ENCODE measurements at regions not wholly inside any gene's neighbourhood (a gene's known extent, or its start where the extent isn't known, plus 50 kb on each side); places are given as distances from the start of the nearest gene placed in this dataset.

DNA sequence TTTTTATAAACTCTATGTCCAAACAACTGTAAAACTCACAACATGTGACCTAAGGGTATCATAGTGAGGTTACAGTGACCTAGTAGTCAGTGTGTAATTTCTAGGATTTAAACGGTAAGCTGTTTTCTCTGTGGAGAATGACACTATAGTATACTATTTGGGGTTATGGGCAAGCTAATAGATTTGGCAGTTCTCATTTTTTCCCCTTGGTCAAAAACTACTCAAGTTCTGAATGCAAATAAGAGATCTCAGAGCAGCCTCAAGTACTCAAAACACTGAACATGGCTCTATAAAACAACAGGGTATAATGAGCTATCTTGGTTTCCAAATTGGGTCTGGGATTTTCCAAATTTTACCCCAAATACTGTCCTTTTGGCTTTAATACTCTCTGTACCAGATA lies 88.5 kb upstream of the HMCN1 start:
- DNase-seq, result no peak

DNA sequence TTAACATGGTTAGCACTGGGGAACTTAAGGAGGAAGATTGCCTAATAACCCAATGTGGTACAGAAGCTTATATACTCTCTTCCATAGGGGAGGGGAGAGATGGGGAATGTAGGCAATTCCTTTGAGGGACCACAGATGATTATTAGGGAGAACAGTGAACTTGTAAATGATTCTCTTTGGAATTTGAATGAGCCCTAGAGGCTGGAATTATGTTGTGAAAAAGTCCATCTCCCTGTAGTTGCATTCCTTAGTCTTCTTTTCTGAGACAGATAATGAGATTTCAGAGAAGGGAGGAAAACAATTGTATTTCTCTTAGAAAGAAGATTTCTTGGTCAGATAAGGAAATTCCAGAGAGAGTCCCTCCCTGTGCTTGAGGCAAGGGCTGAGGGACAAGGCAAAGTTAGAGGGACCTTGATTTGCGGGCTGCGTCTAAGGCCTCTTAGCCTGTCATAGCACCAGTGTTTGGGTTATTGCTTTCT lies 89.0 kb upstream of the HMCN1 start:
- no peak for DNase-seq

DNA sequence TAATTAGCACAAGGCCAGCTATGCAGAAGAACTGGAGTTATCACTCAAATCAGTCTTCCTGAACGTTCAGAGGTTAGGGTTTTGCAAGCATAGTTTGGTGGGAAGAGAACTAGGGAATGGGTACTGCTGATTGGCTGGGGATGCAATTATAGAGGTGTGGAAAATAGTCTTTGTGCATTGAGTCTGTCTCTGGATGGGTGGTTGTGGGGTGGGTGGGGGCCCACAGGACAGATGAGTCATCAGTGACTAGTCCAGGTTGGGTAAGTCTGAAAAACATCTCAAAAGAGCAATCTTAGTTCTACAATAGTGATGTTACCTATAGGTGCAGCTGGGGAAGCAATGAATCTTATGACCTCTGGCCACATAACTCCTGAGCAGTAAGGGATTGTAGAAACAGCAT lies 89.7 kb upstream of the HMCN1 start:
- DNase-seq, result peak in 1 of 4 experiments; percentile 20

DNA sequence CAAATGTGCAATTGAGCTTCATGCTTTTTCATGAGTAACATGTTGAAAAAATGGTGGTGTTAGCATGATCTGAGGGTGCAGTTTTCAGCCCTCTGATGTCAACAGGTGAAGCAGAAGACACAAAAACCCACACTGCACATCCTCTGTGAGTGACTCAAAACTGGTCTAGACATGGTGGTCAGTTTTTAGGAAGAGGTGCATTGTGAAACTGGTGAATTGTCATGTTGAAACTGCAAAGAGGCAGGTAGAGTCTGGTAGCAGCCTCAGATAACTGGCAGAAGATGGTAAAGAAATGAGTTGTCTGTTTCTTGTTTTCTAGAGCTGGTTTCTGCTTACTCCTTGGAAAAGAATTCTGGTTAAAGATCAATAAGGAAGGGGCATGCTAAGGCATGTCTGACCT lies 97.3 kb upstream of the HMCN1 start:
- no peak for DNase-seq

DNA sequence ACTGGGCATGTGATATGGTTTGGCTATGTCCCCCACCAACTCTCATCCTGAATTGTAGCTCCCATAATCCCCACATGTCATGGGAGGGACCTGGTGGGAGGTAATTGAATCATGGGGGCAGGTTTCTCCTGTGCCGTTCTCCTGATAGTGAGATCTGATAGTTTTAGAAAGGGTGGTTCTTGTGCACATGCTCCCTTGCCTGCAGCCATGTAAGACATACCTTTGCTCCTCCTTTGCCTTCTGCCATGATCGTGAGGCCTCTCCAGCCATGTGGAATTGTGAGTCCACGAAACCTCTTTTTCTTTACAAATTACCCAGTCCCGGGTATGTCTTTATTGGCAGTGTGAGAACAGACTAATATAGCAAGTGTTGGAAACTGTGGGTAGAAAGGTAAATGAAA lies 99.5 kb upstream of the HMCN1 start:
- no peak for DNase-seq

DNA sequence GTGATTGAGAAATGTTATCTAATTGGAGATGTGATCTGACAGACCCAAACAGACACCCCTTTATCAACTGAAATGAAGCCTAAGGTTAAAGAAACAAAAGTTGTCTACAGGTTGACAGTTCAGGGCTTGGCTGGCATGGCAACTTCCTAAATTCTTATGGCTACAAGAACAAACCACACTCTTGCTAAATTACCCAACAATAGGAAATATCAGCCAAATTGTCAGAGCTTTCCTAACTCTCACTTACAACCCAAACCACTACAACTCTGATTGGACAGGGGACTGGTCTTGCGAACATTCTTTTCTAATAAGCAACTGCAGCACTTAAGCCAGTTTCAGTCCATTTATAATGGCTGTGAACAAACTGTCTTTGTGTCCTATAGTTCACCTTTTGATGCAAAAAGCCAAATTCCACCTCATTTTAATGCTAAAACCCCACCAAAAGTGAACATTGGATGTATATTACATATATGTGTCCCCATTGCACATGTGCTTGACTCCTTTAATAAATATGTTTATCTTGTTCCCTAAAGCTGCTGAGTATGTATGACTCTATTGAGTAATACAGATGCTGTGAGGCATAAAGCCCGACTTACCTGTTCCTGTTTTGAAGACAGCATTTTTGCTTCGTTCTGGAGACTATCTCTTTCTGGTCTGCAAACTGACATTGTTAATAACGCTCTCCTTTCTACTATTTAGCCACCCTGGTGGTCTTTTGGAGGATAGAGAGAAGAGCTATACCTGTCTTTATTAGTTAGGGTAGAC lies 101.3 kb upstream of the HMCN1 start:
- DNase-seq, result peak; percentile 40 to 81 (median 72)

DNA sequence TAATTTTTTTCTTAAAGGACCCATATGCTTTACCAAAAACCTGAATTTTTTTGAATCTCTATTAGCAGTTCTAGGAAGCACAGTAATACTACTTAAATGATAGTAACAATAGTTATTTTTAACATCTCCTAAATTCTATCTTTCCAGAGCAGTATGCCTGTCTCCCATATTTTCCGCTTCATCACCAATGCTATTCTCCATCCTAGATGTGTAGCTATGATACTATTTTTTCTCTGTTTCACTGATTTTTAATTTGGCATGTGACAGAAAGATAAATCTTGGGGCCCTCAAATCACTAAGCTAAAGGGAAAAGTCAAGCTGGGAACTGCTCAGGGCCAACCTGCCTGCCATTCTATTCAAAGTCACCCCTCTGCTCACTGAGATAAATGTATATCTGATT lies 102.3 kb upstream of the HMCN1 start:
- no peak for DNase-seq

DNA sequence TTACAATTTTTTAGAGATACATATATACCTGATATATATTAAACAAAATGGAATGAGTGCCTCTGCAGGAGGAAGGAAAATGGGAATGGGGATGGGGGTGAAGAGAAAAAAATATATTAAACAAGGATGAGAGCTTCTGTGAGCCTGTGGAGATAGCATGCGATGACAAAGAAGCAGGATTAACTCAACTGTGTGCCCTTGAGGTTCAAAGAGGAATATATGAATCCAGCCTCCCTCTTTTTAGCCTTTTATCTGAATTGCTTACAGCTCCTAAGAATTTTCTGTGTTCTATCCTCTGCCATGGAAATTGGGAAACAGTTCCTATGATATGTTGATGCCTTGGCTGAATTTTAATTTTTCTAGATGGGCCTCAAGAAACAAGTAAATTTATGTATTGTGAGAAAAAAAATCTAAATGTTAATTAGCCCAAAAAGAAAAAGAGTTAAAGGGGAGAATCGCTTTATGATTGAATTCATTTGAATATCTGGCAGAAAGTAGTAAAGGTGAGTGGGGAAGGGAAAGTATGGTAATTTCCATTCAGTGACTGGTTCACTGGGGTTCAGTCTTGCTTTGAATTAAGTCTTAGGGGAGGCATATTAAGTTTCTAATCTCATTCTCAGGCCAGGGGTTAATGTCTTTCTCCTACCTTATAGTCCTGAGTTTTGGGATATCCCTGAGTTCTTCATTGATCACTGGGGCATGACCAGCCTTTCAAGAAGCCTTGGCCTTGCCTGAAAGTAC lies 106.3 kb upstream of the HMCN1 start:
- no peak for DNase-seq

DNA sequence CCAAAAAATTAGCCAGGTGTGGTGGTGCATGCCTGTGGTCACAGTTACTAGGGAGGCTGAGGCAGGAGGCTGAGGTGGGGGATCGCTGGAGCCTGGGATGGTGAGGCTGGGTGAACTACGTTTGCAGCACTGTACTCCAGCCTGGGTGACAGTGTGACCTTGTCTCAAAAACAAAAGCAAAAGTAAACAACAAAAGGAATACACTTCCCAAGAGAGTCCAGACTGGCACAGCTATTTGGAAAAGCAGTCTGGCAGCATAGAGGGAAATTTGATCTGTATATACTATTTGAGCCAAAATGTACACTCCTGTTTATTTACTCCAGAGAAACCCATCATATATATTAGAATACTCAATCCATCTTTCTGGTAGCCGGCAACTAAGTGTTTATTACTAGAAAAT lies 107.0 kb upstream of the HMCN1 start:
- no peak for DNase-seq

DNA sequence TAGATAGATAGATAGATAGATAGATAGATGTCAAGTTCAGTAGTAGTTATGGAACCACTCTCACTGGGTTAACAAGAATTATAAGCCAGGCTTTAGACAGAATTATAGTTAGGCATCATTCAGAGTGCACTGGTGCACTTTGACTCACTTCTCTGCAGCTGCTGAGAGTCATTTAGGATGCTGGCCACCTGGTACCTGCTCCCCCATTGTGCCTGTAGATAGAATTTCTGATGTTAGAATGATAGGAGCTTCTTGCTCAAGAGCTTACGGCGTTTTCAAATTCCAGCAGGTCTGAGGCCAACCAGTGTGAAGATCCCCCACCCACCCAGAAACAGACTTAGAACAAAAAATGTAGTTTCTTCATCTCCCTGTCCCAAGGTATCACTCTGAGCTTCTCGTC lies 107.8 kb upstream of the HMCN1 start:
- no peak for DNase-seq

DNA sequence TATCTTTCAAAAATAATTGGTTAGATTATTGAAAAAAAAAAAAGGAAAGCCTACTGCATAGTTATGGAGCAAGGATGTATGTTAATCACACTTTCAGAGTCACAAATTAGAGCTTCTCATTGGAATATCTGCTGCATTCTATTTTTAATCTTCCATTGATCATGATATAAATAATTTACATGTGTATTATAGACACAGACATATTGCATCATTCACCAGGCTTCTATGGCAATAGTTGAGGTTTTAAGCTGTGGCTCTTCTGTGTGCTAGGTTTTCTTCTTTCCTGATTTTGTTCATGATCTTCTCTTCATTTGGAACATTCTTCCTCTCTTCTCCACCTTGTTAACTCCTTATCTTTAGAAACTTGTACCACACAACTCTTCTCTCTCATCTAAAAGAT lies 123.2 kb upstream of the HMCN1 start:
- peak in 2 of 4 experiments; percentile 7 to 16 for DNase-seq

DNA sequence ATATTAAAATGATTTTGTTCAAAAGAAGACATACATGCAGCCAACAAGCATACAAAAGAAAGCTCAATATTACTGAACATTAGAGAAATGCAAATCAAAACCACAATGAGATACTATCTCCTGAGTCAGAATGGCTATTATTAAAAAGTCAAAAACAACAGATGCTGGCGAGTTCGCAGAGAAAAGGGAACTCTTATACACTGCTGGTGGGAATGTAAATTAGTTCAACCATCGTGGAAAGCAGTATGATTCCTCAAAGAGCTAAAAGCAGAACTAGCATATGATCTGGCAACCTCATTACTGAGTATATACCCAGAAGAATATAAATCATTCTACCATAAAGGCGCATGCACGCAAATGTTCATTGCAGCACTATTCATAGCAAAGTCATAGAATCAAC lies 126.0 kb upstream of the HMCN1 start:
- DNase-seq, result peak; percentile 37 to 77 (median 58)

DNA sequence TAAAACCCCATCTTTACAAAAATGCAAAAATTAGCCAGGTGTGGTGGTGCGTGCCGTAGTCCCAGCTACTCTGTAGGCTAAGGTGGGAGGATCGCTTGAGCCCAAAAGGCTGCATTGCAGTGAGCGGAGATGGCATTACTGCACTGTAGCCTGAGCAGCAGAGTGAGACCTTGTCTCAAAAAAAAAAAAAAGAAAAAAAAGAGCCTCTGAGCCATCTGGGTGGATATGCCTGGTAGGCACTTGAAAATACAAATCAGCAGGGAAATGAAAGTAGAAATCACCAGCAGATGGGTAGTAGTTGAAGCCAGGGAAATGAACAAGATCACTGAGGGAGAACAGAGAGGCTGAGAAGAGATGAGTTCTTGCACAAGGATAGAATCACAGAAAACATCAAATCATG lies 131.0 kb upstream of the HMCN1 start:
- DNase-seq, result peak in 1 of 4 experiments; percentile 29

DNA sequence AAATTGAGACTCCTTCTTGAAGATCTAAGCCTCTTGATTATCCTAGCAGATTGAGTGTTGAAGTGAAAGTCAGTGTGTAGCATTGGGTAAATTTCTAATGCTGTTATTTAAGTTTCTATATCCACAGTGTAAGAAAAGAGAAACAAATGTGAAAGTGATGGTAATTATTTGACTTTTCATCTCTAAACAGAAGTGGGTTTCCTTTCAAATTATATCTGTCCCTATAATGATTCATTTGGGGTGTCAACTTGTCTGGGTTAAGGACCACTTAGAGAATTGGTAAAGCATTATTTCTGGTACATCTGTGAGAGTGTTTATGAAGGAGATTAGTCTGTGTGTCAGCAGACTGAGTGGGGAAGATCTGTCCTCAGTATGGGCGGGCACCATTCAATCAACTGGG lies 133.0 kb upstream of the HMCN1 start:
- DNase-seq, result no peak

DNA sequence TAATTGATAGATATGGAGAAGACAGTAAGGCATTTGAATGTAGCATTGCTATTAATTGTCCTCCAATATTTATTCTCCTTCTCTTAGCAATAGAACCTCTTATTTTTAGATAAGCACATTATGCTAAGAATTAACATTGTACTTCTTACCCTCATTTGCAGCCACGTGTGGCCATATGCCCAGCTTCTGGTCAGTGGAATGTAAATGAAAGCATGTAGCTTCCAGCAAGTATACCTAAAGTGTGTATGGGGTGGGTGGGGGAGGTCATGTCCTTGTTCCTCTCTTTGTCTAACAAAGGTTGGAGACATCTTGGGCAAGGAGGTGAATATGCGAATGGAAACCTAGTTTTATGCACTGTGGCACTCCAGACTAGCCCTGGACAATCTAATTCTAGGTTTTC lies 133.6 kb upstream of the HMCN1 start:
- DNase-seq, result no peak

DNA sequence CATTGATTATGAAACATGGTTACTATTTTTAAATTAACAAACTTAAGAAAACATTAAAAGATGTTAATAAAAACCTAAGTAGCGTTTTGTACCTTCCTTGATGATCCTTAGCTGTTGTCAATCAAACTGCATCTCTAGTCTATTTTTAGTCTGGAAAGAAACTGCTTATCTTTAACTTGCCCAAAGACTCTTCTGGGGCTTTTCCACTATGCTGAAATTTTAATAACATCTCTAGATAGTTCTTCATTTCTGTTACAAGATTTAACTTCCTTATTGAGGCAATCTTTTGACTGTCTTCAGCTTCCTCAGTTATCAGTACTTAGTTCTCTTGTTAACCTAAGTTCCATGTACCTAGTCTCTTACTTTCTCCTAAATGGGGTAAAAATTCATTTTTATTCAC lies 135.9 kb upstream of the HMCN1 start:
- peak; percentile 5 to 76 (median 46) for DNase-seq

DNA sequence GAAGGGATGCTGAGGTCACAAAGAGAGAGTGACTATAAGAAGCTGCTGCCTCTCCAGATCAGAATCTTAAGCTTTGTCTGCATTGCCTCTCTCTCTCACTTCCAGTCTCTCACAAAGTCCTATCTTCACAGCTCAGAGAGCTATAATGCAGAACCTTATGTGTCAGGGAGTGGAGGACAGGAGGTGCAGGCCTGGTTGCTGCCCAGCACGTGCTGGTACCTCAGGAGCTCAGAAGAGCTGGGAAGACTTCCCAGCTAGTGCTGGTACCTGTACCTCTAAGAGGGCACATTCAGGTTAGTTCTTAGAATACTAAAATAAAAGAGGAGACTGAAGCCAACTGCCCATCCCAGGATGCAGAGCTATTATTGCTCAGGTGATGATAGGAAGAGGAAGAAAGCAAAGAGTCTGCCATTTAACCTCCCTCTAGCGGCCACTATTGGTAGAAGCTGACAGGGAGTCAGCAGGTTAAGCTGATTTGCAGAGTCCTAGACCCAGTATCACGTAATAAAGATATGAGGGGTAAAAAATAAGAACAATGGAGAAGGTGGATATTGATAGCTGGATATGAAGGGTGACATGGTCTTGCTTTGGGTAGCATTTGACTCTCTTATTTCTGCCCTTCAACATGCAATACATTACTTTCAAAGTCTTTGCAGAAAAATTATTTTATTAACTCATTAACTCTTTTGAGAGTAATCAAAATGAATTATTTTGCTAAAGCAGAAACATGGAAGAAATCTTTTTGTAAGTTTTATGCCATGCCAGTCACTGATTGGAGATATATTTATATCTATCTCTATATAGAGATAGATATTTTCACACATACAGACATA lies 138.1 kb upstream of the HMCN1 start:
- DNase-seq, result peak in 3 of 4 experiments; percentile 22 to 51 (median 47)

DNA sequence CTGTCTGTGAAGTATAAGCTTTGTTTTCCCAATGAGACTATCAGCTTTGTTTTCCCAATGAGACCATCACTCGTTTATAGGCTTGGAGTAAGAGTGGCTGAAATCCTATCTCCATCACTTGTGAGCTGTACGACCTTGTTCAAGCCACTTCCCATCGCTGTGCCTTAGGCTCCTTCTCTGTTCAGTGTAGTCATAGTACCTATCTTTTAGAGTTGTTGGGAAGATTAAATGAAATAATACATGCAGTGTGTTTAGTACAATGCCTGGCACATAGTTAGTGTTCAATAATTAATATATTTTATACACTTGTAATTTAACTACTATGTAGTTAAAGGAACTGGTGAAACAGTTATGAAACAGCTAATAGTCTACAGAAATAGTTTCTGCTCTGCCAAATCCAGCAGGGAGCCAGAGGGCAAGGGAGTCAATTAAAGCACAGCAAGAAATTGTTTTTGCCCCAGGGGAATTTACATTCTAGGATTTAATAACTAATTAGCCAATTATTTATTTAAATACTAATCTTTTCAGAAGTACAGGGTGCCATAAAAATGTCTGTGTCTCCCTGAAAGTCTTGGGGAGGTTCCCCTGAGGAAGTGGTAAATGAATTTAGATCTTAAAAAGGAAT lies 139.3 kb upstream of the HMCN1 start:
- no peak for DNase-seq

DNA sequence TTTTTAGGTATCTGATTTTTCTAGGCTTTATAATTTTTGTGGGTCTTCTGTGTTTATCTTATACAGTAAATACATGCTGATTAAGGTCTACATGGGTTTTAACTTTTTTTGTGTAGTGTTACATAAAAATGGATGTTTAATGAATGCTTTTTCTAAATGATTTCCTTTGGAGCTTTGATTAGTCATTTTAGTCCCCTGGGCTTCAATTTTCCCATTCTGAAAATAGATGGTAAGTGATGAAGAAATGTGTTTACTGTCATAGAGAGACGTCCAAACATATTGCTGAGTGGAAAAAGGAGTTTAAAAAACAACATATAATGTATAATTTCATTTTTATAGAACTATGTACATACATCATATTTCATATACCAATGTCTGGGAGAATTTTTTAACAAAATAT lies 140.9 kb upstream of the HMCN1 start:
- DNase-seq, result no peak

DNA sequence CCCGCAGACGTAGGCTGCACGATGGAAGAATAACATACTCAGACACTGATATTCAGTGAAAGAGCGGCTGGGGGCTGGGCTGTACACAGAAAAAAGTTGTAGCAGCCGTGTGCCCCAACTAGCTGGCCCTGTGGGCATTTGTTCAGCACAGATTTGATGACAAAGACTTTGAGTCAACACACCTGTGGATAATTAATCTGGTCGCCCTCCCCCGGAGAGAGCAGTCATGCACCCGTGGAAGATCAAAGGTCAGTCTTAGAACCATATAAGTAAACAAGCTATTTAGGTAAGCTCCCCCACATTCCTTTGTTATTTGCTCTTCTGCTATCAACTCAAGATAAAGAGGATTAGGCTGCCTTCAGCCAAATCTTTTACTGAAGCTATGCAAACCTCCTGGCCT lies 148.4 kb upstream of the HMCN1 start:
- DNase-seq, result no peak

DNA sequence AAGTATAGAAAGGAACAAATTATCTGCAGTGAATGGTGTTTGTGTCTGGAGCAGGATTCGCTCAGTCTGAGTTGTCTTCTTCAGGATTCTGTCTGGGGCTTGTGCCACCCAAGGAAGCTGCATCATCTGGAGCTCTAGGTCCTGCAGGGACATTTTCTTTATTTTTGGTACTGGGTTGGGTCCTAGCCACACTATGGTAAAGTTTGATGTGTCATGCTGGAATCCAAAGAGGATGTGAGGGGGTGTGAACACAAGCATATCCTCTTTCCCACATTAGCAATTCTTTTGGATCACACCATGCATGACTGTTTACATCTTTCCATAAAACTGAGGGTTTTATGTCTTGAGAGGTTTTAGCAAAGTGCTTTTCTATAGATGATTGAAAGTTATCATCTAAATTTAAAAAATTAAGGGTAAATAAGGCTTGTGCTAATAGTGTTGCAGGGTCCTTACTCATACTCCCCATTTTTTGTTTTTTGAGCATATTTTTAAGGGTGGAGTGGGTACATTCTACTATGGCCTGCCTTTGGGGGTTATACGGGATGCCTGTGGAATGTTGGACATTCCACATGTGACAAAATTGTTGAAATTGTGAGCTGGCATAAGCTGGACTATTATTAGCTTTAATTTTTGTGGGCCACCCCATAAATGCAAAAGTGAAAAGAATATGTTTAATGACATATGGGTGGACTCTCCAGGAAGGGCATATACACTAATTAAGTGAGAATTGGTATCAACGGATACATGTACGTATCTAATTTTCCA lies 152.0 kb upstream of the HMCN1 start:
- peak; percentile 20 to 54 (median 34) for DNase-seq

DNA sequence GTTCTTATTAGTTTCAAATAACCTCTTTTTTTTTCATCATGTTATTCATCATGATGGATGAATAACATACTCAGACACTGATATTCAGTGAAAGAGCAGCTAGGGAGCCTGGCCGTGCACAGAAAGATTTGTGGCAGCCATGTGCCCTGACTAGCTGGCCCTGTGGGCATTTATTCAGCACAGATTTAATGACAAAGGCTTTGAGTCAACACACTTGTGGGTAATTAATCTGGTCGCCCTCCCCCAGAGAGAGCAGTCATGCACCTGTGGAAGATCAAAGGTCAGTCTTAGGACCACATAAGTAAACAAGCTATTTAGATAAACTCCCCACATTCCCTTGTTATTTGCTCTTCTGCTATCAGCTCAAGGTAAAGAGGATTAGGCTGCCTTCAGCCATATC lies 153.2 kb upstream of the HMCN1 start:
- no peak for DNase-seq
